ENCODE measurements at regions not wholly inside any gene's neighbourhood (a gene's known extent, or its start where the extent isn't known, plus 50 kb on each side); places are given as distances from the start of the nearest gene placed in this dataset.

DNA sequence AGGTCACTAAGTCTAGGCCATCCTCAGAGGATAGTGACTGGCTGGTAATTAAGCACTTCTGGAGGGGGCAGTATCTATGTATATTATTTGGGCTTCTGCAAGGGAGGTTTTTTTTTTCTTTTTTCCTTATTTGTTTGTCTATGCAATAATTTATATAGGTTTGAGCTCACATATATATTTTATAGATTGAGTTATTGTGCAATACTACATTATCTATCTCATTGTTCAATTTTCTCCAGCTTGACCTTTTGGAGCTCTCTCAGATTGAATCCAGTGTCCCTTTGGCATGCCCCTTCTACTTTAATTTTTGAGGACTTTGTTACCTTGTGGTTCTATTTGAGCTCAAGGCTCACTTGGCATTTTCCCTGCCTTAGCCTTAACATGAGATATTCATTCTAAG is 852.1 kb downstream of the KCNT2 start:
- H4K20me1 ChIP-seq (ENCODE audit: insufficient read depth, low read length) = no peaks in the 10 kb centered on the region
- H3K9me3 ChIP-seq (ENCODE audit: low read length) = no peaks in the 10 kb centered on the region
- no peak for TF ChIP-seq EZH2phosphoT487 (IDR thresholded peaks at IDR 0.05; ENCODE audit: borderline replicate concordance, low read depth, low read length)
- TF ChIP-seq, protein P1, sequence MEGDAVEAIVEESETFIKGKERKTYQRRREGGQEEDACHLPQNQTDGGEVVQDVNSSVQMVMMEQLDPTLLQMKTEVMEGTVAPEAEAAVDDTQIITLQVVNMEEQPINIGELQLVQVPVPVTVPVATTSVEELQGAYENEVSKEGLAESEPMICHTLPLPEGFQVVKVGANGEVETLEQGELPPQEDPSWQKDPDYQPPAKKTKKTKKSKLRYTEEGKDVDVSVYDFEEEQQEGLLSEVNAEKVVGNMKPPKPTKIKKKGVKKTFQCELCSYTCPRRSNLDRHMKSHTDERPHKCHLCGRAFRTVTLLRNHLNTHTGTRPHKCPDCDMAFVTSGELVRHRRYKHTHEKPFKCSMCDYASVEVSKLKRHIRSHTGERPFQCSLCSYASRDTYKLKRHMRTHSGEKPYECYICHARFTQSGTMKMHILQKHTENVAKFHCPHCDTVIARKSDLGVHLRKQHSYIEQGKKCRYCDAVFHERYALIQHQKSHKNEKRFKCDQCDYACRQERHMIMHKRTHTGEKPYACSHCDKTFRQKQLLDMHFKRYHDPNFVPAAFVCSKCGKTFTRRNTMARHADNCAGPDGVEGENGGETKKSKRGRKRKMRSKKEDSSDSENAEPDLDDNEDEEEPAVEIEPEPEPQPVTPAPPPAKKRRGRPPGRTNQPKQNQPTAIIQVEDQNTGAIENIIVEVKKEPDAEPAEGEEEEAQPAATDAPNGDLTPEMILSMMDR (conservative IDR thresholded peaks at IDR 0.05; ENCODE audit: low read length) = no peak
- H3K79me2 ChIP-seq (ENCODE audit: insufficient read depth, low read depth, low read length) = no peaks in the 10 kb centered on the region
- H3K36me3 ChIP-seq (ENCODE audit: insufficient read depth, low read length) = no peaks in the 10 kb centered on the region
- BruUV-seq (replicated peaks) = no TSS peak
- no peak overlapping the region for H3K27ac ChIP-seq (ENCODE audit: low read depth, low read length, poor library complexity, severe bottlenecking)
- no peak overlapping the region for H2AFZ ChIP-seq (ENCODE audit: low read length)
- H3K4me1 ChIP-seq (ENCODE audit: insufficient read depth, low read length, poor library complexity, severe bottlenecking) = no peaks in the 10 kb centered on the region
- no peak overlapping the region for H3K4me3 ChIP-seq (ENCODE audit: low read depth, low read length, poor library complexity, severe bottlenecking)
- no peaks in the 10 kb centered on the region for H3K9me2 ChIP-seq (ENCODE audit: insufficient read depth, low read length)
- no peak overlapping the region for H3K4me2 ChIP-seq (ENCODE audit: low read length)
- intact Hi-C loops (cut with micrococcal nuclease; ENCODE audit: unreplicated experiment) = no loop called here
- POLR2A ChIA-PET = interaction anchor here (0.6 to 1.3 kb wide), 3 partner anchors 22 to 561 kb away, joined by 3 to 6 read pairs (median 3); no protein-coding TSS in a partner anchor
- DNase-seq (ENCODE audit: low spot score) = no peak
- CTCF ChIA-PET (ENCODE audit: unreplicated experiment) = interaction anchor here (1.0 kb wide), 1 partner anchor 161 kb away, joined by 3 read pairs; no protein-coding TSS in a partner anchor

DNA sequence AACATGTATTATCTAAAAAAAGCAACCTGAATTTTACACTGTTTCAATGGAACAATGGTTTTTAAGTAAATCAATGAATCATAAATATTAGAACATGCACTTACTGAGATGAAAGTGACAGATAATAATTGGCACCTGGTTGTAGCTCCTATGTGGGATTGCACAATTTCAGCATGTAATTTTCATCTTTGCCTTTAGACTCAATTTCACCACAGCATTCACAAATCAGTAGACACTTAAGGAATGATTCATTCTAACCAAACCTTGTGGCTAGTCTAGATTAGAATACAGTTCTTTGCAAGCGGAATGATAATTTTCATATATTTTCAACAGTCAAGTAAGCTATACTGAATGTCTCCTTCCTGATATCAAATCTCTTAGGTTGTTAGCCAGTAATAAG is 853.4 kb downstream of the KCNT2 start:
- Histone ChIP-seq H3K79me2 (ENCODE audit: insufficient read depth, low read depth, low read length) (no peaks in the 10 kb centered on the region), H3K4me2 (ENCODE audit: low read length) (no peak overlapping the region), H3K4me1 (ENCODE audit: insufficient read depth, low read length, poor library complexity, severe bottlenecking) (no peaks in the 10 kb centered on the region), H3K27ac (ENCODE audit: low read depth, low read length, poor library complexity, severe bottlenecking) (no peak overlapping the region), H3K4me3 (ENCODE audit: low read depth, low read length, poor library complexity, severe bottlenecking) (no peak overlapping the region), H3K36me3 (ENCODE audit: insufficient read depth, low read length) (no peaks in the 10 kb centered on the region), H3K9me2 (ENCODE audit: insufficient read depth, low read length) (no peaks in the 10 kb centered on the region), H4K20me1 (ENCODE audit: insufficient read depth, low read length) (no peaks in the 10 kb centered on the region), H3K9me3 (ENCODE audit: low read length) (no peaks in the 10 kb centered on the region), H2AFZ (ENCODE audit: low read length) (no peak overlapping the region)
- ChIA-PET CTCF (ENCODE audit: unreplicated experiment) (no interaction called here), POLR2A (no interaction called here)
- BruUV-seq (replicated peaks) = no TSS peak
- TF ChIP-seq, protein P1 (conservative IDR thresholded peaks at IDR 0.05; ENCODE audit: low read length) = no peak
- no peak for TF ChIP-seq EZH2phosphoT487 (IDR thresholded peaks at IDR 0.05; ENCODE audit: borderline replicate concordance, low read depth, low read length)
- intact Hi-C loops (cut with micrococcal nuclease; ENCODE audit: unreplicated experiment) = no loop called here
- DNase-seq (ENCODE audit: low spot score) = no peak

DNA sequence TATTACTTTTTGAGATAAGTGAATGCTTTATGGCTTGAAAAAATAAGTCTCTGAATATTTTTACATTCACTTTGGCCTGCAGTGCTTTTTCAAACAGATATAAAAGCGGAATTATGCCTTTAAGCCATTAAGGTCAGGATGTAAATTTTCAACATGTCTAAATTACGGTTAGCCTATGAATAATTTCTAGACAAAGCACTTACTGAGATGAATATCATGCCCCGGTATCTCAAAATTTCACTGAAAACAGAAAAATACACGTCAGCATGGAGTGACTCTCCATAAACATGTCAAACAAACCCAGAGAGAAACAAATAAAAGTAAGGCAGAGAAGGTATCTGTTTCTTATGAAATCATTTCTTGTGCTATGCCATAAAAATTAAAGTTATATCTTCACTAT is 853.9 kb downstream of the KCNT2 start:
- Histone ChIP-seq H3K36me3 (ENCODE audit: insufficient read depth, low read length) (no peaks in the 10 kb centered on the region), H3K4me3 (ENCODE audit: low read depth, low read length, poor library complexity, severe bottlenecking) (no peak overlapping the region), H3K27ac (ENCODE audit: low read depth, low read length, poor library complexity, severe bottlenecking) (no peak overlapping the region), H4K20me1 (ENCODE audit: insufficient read depth, low read length) (no peaks in the 10 kb centered on the region), H3K79me2 (ENCODE audit: insufficient read depth, low read depth, low read length) (no peaks in the 10 kb centered on the region), H3K9me3 (ENCODE audit: low read length) (no peaks in the 10 kb centered on the region), H3K9me2 (ENCODE audit: insufficient read depth, low read length) (no peaks in the 10 kb centered on the region), H3K4me1 (ENCODE audit: insufficient read depth, low read length, poor library complexity, severe bottlenecking) (no peaks in the 10 kb centered on the region), H2AFZ (ENCODE audit: low read length) (no peak overlapping the region), H3K4me2 (ENCODE audit: low read length) (no peak overlapping the region)
- ChIA-PET POLR2A (no interaction called here), CTCF (ENCODE audit: unreplicated experiment) (no interaction called here)
- TF ChIP-seq, protein P1 (conservative IDR thresholded peaks at IDR 0.05; ENCODE audit: low read length) = no peak
- no peak for TF ChIP-seq EZH2phosphoT487 (IDR thresholded peaks at IDR 0.05; ENCODE audit: borderline replicate concordance, low read depth, low read length)
- intact Hi-C loops (cut with micrococcal nuclease; ENCODE audit: unreplicated experiment) = no loop called here
- DNase-seq (ENCODE audit: low spot score) = no peak
- BruUV-seq (replicated peaks) = no TSS peak
